Loucy (cell line): ENCODE measurements at regions not wholly inside any gene's neighbourhood (a gene's known extent, or its start where the extent isn't known, plus 50 kb on each side); places are given as distances from the start of the nearest gene placed in this dataset.

ENCODE experiments used
- CTCF ChIP-seq: fragments of 200-600 bp; sonication (generic); conservative IDR thresholded peaks from 2 replicates; pipeline ENCODE4 v1.5.1; 2014; ENCODE audit warnings: mild to moderate bottlenecking, antibody characterized with exemption, low read length
- EZH2phosphoT487 ChIP-seq: fragments of 200-600 bp; IDR thresholded peaks from 2 replicates; pipeline ENCODE4 v1.6.1; 2018; ENCODE audit warnings: antibody characterized with exemption, mild to moderate bottlenecking, moderate library complexity, borderline replicate concordance

- TF ChIP-seq CTCF, result no peak
- TF ChIP-seq EZH2phosphoT487, result no peak
Measured at GRCh38 chr11:33622186-33622585, 78.4 kb downstream of the C11orf91 start.
